Gastrocnemius medialis (tissue), 4 donors: ENCODE measurements at regions not wholly inside any gene's neighbourhood (a gene's known extent, or its start where the extent isn't known, plus 50 kb on each side); places are given as distances from the start of the nearest gene placed in this dataset.

Experiments
- ATAC-seq, 2 donors: fragments of 150-250 bp; one replicate each; pipeline ENCODE4 v1.9.1; 2016
- DNase-seq, 2 donors: peaks; one replicate each; pipeline ENCODE4 v3.0.0-alpha.2; 2019
- H3K27ac ChIP-seq, 4 donors: fragments of 200-600 bp; sonication (generic); 1 replicate in 1 of 4; 2 replicates in 3 of 4; pipeline ENCODE4 v1.5.1; 2016 to 2018; ENCODE audit warnings: mild to moderate bottlenecking in 2 of 4, moderate library complexity in 1 of 4
- H3K27me3 ChIP-seq, 3 donors: fragments of 200-600 bp; sonication (generic) in 2 of 3; 1 replicate in 1 of 3; 2 replicates in 2 of 3; pipeline versions ENCODE4 v1.5.1 to v1.6.0; 2016 to 2019; ENCODE audit warnings: mild to moderate bottlenecking in 1 of 3, moderate library complexity in 1 of 3
- H3K36me3 ChIP-seq, 2 donors: fragments of 200-600 bp; sonication (generic) in 1 of 2; one replicate each; pipeline ENCODE4 v1.5.1; 2017 to 2018
- H3K4me1 ChIP-seq, 2 donors: fragments of 200-600 bp; sonication (generic) in 1 of 2; one replicate each; pipeline ENCODE4 v1.5.1; 2016 to 2017; ENCODE audit warnings: mild to moderate bottlenecking in 2 of 2
- H3K4me3 ChIP-seq, 4 donors: fragments of 200-600 bp; sonication (generic) in 3 of 4; 1 replicate in 1 of 4; 2 replicates in 3 of 4; pipeline ENCODE4 v1.5.1; 2016 to 2019; ENCODE audit warnings: mild to moderate bottlenecking in 2 of 4
- H3K9me3 ChIP-seq, 3 donors: fragments of 200-600 bp; sonication (generic) in 2 of 3; 1 replicate in 1 of 3; 2 replicates in 2 of 3; pipeline ENCODE4 v1.5.1; 2016 to 2019
- CTCF ChIP-seq, 5 experiments: fragments of 450-650 bp in 3 of 5; fragments of 200-600 bp in 2 of 5; sonication (generic) in 2 of 5; IDR thresholded peaks in 4 of 5; conservative IDR thresholded peaks in 1 of 5; 1 replicate in 4 of 5; 2 replicates in 1 of 5; pipeline ENCODE4 v1.5.1; 2016 to 2019; ENCODE audit warnings: antibody characterized with exemption in 5 of 5, mild to moderate bottlenecking in 3 of 5, moderate library complexity in 3 of 5
- POLR2A ChIP-seq, 2 donors: fragments of 450-650 bp; IDR thresholded peaks; one replicate each; pipeline ENCODE4 v1.6.1; 2017; ENCODE audit warnings: antibody characterized with exemption in 2 of 2, mild to moderate bottlenecking in 2 of 2, moderate library complexity in 2 of 2
- in situ Hi-C, 4 donors: fragments of 200-750 bp; cut with MboI; loops; one replicate each; pipeline versions ENCODE4 v1.15.0 to v1.8.0; 2017; ENCODE audit warnings: low sequenced_read_pairs in 4 of 4
- intact Hi-C: fragments of 100-400 bp; cut with DNase I; formaldehyde crosslinking; loops from one replicate; pipeline ENCODE4 v1.15.1; 2023; ENCODE audit warnings: low total_unique reads

- Histone ChIP-seq H3K36me3 (no peaks in the 10 kb centered on the region), H3K4me1 (no peaks in the 10 kb centered on the region), H3K4me3 (no peak overlapping the region), H3K27me3 (no peaks in the 10 kb centered on the region), H3K9me3 (no peaks in the 10 kb centered on the region), H3K27ac (no peak overlapping the region)
- intact Hi-C loops (no loop called here), in situ Hi-C loops (no loop called here)
- ATAC-seq (no peak), DNase-seq (no peak)
- TF ChIP-seq POLR2A (IDR thresholded peaks at IDR 0.05), result no peak
- TF ChIP-seq CTCF (IDR thresholded peaks at IDR 0.05 in 4 of 5, conservative IDR thresholded peaks at IDR 0.05 in 1 of 5), result no peak
These were observed 61.1 kb upstream of the C10orf90 start for GRCh38 chr10:126731610-126731990.

DNA sequence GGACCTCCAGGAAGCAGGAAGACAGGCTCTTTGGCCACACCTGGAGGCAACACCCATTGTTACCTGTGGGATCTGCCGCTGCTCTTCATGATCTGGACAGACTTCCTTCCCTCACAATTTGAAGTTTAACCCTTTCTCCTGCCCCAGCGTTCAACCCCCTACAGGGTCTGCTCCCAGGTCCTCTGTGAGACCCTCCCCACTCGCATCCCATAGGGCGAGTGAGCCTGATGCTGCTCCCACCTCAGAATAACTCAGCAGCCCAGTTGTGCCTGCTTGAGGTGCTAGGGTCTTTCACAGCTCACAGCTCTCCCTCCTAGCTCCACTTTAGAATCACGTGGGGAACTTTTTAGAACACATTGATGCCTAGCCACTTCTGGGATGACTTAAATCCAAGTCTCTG lies 61.8 kb upstream of the C10orf90 start:
- H3K9me3 ChIP-seq, result no peaks in the 10 kb centered on the region
- no peaks in the 10 kb centered on the region for H3K36me3 ChIP-seq
- H3K27me3 ChIP-seq, result no peaks in the 10 kb centered on the region
- intact Hi-C loops, result no loop called here
- in situ Hi-C loops, result no loop called here
- no peak overlapping the region for H3K27ac ChIP-seq
- no peak overlapping the region for H3K4me3 ChIP-seq
- H3K4me1 ChIP-seq, result no peaks in the 10 kb centered on the region
- ATAC-seq, result no peak
- no peak for TF ChIP-seq CTCF (IDR thresholded peaks at IDR 0.05 in 4 of 5, conservative IDR thresholded peaks at IDR 0.05 in 1 of 5)
- TF ChIP-seq POLR2A (IDR thresholded peaks at IDR 0.05), result no peak
- no peak for DNase-seq

- Histone ChIP-seq H3K9me3 (no peaks in the 10 kb centered on the region), H3K27me3 (no peaks in the 10 kb centered on the region), H3K4me3 (no peak overlapping the region), H3K4me1 (no peaks in the 10 kb centered on the region), H3K27ac (no peak overlapping the region), H3K36me3 (no peaks in the 10 kb centered on the region)
- ATAC-seq (no peak), DNase-seq (no peak)
- TF ChIP-seq CTCF (IDR thresholded peaks at IDR 0.05 in 4 of 5, conservative IDR thresholded peaks at IDR 0.05 in 1 of 5) (no peak), POLR2A (IDR thresholded peaks at IDR 0.05) (no peak)
- in situ Hi-C loops, result no loop called here
- intact Hi-C loops, result no loop called here
These were observed 62.4 kb upstream of the C10orf90 start for GRCh38 chr10:126732868-126733267.

DNA sequence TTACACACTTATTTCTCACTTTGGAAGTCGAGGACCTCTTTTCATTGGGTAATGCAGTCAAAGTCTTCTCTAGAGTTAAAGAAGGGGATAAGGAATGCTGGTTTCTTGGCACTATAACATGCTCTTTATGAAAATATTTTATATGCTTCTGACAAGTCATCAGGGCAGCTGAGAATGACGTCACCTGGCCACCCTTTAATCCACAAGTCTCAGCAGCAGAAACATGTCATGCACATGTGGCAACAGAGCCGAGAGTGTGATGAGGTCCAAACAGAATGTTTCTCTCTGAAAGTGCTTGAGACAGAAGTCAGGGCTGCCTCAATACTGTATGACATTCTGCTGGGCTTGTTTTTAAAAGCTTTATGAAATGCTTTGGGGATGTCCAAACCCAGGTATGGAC lies 63.5 kb upstream of the C10orf90 start:
- H3K4me1 ChIP-seq, result no peaks in the 10 kb centered on the region
- in situ Hi-C loops, result no loop called here
- no peaks in the 10 kb centered on the region for H3K9me3 ChIP-seq
- DNase-seq (no peak), ATAC-seq (no peak)
- H3K4me3 ChIP-seq, result no peak overlapping the region
- H3K27me3 ChIP-seq, result no peaks in the 10 kb centered on the region
- intact Hi-C loops, result no loop called here
- H3K27ac ChIP-seq, result no peak overlapping the region
- no peaks in the 10 kb centered on the region for H3K36me3 ChIP-seq
- no peak for TF ChIP-seq CTCF (IDR thresholded peaks at IDR 0.05 in 4 of 5, conservative IDR thresholded peaks at IDR 0.05 in 1 of 5)
- TF ChIP-seq POLR2A (IDR thresholded peaks at IDR 0.05), result no peak

DNA sequence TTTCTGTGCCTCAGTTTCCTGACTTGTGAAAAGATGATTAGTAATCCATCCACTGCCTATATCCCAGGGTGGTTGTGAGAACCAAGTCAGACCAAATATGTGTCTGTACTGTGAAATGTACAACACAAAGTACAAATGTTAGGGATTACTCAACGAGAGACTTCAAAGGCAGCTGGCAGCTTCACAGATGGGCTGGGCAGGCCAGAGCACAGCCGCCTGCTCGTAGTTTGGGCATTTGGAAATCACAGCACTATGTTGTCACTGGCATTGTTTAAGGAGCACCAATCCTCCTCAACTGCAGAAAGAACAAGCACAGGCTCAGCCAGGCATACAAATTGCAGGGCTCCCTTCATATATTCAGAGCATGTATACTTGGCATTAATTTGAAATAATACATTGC lies 64.5 kb upstream of the C10orf90 start:
- no peaks in the 10 kb centered on the region for H3K4me1 ChIP-seq
- no peak for DNase-seq
- H3K36me3 ChIP-seq, result no peaks in the 10 kb centered on the region
- in situ Hi-C loops (no loop called here), intact Hi-C loops (no loop called here)
- H3K9me3 ChIP-seq, result no peaks in the 10 kb centered on the region
- no peak for TF ChIP-seq POLR2A (IDR thresholded peaks at IDR 0.05)
- no peak for TF ChIP-seq CTCF (IDR thresholded peaks at IDR 0.05 in 4 of 5, conservative IDR thresholded peaks at IDR 0.05 in 1 of 5)
- no peak overlapping the region for H3K4me3 ChIP-seq
- H3K27ac ChIP-seq, result no peak overlapping the region
- no peaks in the 10 kb centered on the region for H3K27me3 ChIP-seq
- no peak for ATAC-seq
